OCI-LY7 (cell line): ENCODE measurements at regions not wholly inside any gene's neighbourhood (a gene's known extent, or its start where the extent isn't known, plus 50 kb on each side); places are given as distances from the start of the nearest gene placed in this dataset.

Source experiments
- EZH2phosphoT487 ChIP-seq: fragments of 200-600 bp; sonication (generic); IDR thresholded peaks from 2 replicates; pipeline ENCODE4 v1.6.1; 2018; ENCODE audit warnings: low read depth, borderline replicate concordance, mild to moderate bottlenecking, mixed run types, antibody characterized with exemption, low read length, moderate library complexity, mixed read lengths
- TF ChIP-seq, protein P1 (sequence below): fragments of 200-600 bp; sonication (generic); conservative IDR thresholded peaks from 2 replicates; pipeline ENCODE4 v1.5.1; 2014; ENCODE audit warnings: mild to moderate bottlenecking, antibody characterized with exemption, low read length, moderate library complexity, mixed read lengths

DNA sequence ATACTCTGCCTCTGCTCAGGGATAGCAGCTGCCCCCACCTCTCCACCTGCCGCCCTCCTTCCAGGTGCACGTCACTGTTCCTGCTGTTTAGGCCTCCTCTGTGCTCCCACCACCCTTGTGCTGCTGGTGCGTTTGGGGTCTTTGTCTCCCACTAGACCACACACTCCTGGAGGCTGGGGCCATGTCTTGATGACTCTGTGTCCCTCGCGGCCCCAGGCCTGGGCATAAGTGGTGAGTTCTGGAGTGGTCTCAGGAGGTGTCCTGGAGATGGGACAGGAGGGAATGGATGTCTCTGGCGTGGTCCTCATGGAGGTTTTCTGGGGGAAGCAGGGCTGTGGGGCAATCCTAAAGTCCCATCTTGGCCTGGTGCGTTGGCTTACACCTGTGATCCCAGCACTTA lies 132.1 kb downstream of the TFCP2L1 start:
- TF ChIP-seq, protein P1, sequence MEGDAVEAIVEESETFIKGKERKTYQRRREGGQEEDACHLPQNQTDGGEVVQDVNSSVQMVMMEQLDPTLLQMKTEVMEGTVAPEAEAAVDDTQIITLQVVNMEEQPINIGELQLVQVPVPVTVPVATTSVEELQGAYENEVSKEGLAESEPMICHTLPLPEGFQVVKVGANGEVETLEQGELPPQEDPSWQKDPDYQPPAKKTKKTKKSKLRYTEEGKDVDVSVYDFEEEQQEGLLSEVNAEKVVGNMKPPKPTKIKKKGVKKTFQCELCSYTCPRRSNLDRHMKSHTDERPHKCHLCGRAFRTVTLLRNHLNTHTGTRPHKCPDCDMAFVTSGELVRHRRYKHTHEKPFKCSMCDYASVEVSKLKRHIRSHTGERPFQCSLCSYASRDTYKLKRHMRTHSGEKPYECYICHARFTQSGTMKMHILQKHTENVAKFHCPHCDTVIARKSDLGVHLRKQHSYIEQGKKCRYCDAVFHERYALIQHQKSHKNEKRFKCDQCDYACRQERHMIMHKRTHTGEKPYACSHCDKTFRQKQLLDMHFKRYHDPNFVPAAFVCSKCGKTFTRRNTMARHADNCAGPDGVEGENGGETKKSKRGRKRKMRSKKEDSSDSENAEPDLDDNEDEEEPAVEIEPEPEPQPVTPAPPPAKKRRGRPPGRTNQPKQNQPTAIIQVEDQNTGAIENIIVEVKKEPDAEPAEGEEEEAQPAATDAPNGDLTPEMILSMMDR = no peak
- no peak for TF ChIP-seq EZH2phosphoT487
